Vagina (tissue), 2 donors: ENCODE measurements at regions not wholly inside any gene's neighbourhood (a gene's known extent, or its start where the extent isn't known, plus 50 kb on each side); places are given as distances from the start of the nearest gene placed in this dataset.

Source experiments
- CTCF ChIP-seq, 3 experiments: fragments of 450-650 bp in 2 of 3; fragments of 200-600 bp in 1 of 3; sonication (generic) in 1 of 3; IDR thresholded peaks; one replicate each; pipeline ENCODE4 v1.5.1; 2017 to 2019; ENCODE audit warnings: antibody characterized with exemption in 3 of 3, mild to moderate bottlenecking in 2 of 3, moderate library complexity in 2 of 3
- POLR2A ChIP-seq, 2 donors: fragments of 450-650 bp; IDR thresholded peaks; one replicate each; pipeline ENCODE4 v1.6.1; 2017; ENCODE audit warnings: antibody characterized with exemption in 2 of 2, mild to moderate bottlenecking in 2 of 2, moderate library complexity in 2 of 2
- POLR2AphosphoS5 ChIP-seq, 2 donors: sonication (generic); formaldehyde crosslinking; IDR thresholded peaks; one replicate each; pipeline ENCODE4 v1.9.0; 2017; ENCODE audit warnings: antibody characterized with exemption in 2 of 2, mild to moderate bottlenecking in 2 of 2, low read depth in 1 of 2; ENCODE audit not compliant: insufficient read depth in 1 of 2

- TF ChIP-seq CTCF (IDR thresholded peaks at IDR 0.05) (no peak), POLR2AphosphoS5 (IDR thresholded peaks at IDR 0.05; ENCODE audit: insufficient read depth in 1 of 2, low read depth in 1 of 2) (no peak), POLR2A (IDR thresholded peaks at IDR 0.05) (no peak)
Measured at GRCh38 chr4:35793045-35793722, 451.1 kb downstream of the ARAP2 start.
